EL (cell line): ENCODE measurements at regions not wholly inside any gene's neighbourhood (a gene's known extent, or its start where the extent isn't known, plus 50 kb on each side); places are given as distances from the start of the nearest gene placed in this dataset.
"Not testable (repeated sequence)": the region's sequence is repeated elsewhere in the genome, so short reads cannot be mapped to it uniquely, and the experiment has no call there.

Experiments used
- DNase-seq: peaks from one replicate; pipeline ENCODE4 v3.0.0-alpha.2; 2016

- no peak for DNase-seq
Measured at GRCh38 chr10:22071332-22071731, 67.8 kb upstream of the DNAJC1 start.

GRCh38 chr10:22067091-22067490, 63.6 kb upstream of the DNAJC1 start:
- DNase-seq: no peak

GRCh38 chr10:22060984-22061383, 57.5 kb upstream of the DNAJC1 start:
- not testable (repeated sequence) for DNase-seq

- DNase-seq: no peak
Measured at GRCh38 chr10:22058201-22058600, 54.7 kb upstream of the DNAJC1 start.

- peak; percentile 70 for DNase-seq
Measured at GRCh38 chr10:22054961-22055360, 51.4 kb upstream of the DNAJC1 start.
